OCI-LY7 (cell line): ENCODE measurements at regions not wholly inside any gene's neighbourhood (a gene's known extent, or its start where the extent isn't known, plus 50 kb on each side); places are given as distances from the start of the nearest gene placed in this dataset.

ENCODE experiments used
- EZH2phosphoT487 ChIP-seq: fragments of 200-600 bp; sonication (generic); IDR thresholded peaks from 2 replicates; pipeline ENCODE4 v1.6.1; 2018; ENCODE audit warnings: low read depth, borderline replicate concordance, mild to moderate bottlenecking, mixed run types, antibody characterized with exemption, low read length, moderate library complexity, mixed read lengths
- TF ChIP-seq, protein P1 (sequence below): fragments of 200-600 bp; sonication (generic); conservative IDR thresholded peaks from 2 replicates; pipeline ENCODE4 v1.5.1; 2014; ENCODE audit warnings: mild to moderate bottlenecking, antibody characterized with exemption, low read length, moderate library complexity, mixed read lengths

DNA sequence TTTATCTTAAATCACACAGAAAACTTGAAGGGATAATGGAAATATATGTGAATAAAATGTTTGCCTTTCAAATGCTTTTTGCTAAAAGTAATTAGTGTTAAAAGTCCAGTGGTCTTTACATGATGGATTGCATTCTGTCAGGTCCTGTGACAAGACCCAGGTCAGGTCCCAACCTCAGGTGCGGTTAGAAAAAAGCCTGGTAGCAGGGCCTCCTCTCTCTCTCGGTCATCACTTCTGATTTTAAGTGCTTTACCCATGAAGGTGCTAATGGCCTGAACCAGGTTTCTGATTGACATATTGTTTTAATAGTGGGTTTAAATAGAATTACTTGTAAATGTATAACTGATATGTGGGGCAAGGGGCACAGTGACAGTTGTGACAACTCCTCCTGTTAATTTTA, 736.3 kb downstream of the POM121L12 start:
- TF ChIP-seq, protein P1, sequence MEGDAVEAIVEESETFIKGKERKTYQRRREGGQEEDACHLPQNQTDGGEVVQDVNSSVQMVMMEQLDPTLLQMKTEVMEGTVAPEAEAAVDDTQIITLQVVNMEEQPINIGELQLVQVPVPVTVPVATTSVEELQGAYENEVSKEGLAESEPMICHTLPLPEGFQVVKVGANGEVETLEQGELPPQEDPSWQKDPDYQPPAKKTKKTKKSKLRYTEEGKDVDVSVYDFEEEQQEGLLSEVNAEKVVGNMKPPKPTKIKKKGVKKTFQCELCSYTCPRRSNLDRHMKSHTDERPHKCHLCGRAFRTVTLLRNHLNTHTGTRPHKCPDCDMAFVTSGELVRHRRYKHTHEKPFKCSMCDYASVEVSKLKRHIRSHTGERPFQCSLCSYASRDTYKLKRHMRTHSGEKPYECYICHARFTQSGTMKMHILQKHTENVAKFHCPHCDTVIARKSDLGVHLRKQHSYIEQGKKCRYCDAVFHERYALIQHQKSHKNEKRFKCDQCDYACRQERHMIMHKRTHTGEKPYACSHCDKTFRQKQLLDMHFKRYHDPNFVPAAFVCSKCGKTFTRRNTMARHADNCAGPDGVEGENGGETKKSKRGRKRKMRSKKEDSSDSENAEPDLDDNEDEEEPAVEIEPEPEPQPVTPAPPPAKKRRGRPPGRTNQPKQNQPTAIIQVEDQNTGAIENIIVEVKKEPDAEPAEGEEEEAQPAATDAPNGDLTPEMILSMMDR: no peak
- no peak for TF ChIP-seq EZH2phosphoT487
